ENCODE measurements at regions not wholly inside any gene's neighbourhood (a gene's known extent, or its start where the extent isn't known, plus 50 kb on each side); places are given as distances from the start of the nearest gene placed in this dataset.

- H3K4me3 ChIP-seq (replicated peaks in 1 of 3): no peak overlapping the region
- no peaks in the 10 kb centered on the region for H3K36me3 ChIP-seq
- intact Hi-C loops (cut with DNase I): no loop called here
- 89 to 92% methylated on average over 8 of the region's 8 CpGs for WGBS, 2 donors
- H3K4me1 ChIP-seq: peaks cover 0 to 3% of the 10 kb centered on the region in 2 donors
- H3K27ac ChIP-seq: no peak overlapping the region
- no peaks in the 10 kb centered on the region for H3K27me3 ChIP-seq
- no peak for DNase-seq
- no peaks in the 10 kb centered on the region for H3K9me3 ChIP-seq
- TF ChIP-seq POLR2A (IDR thresholded peaks at IDR 0.05): no peak
- TF ChIP-seq, protein P1, sequence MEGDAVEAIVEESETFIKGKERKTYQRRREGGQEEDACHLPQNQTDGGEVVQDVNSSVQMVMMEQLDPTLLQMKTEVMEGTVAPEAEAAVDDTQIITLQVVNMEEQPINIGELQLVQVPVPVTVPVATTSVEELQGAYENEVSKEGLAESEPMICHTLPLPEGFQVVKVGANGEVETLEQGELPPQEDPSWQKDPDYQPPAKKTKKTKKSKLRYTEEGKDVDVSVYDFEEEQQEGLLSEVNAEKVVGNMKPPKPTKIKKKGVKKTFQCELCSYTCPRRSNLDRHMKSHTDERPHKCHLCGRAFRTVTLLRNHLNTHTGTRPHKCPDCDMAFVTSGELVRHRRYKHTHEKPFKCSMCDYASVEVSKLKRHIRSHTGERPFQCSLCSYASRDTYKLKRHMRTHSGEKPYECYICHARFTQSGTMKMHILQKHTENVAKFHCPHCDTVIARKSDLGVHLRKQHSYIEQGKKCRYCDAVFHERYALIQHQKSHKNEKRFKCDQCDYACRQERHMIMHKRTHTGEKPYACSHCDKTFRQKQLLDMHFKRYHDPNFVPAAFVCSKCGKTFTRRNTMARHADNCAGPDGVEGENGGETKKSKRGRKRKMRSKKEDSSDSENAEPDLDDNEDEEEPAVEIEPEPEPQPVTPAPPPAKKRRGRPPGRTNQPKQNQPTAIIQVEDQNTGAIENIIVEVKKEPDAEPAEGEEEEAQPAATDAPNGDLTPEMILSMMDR (IDR thresholded peaks at IDR 0.05): no peak
Observed at GRCh38 chr2:234374150-234374508, 122.8 kb downstream of the ARL4C start.

GRCh38 chr2:234373481-234374149, 123.3 kb downstream of the ARL4C start:
- no peak overlapping the region for H3K27ac ChIP-seq
- no peaks in the 10 kb centered on the region for H3K36me3 ChIP-seq
- no peaks in the 10 kb centered on the region for H3K27me3 ChIP-seq
- TF ChIP-seq, protein P1 (IDR thresholded peaks at IDR 0.05): no peak
- no peak for TF ChIP-seq POLR2A (IDR thresholded peaks at IDR 0.05)
- H3K9me3 ChIP-seq: no peaks in the 10 kb centered on the region
- DNase-seq: no peak
- 80 to 87% methylated on average over 13 of the region's 13 CpGs for WGBS, 2 donors
- intact Hi-C loops (cut with DNase I): no loop called here
- peaks cover 0 to 4% of the 10 kb centered on the region in 2 donors for H3K4me1 ChIP-seq
- no peak overlapping the region for H3K4me3 ChIP-seq (replicated peaks in 1 of 3)

DNA sequence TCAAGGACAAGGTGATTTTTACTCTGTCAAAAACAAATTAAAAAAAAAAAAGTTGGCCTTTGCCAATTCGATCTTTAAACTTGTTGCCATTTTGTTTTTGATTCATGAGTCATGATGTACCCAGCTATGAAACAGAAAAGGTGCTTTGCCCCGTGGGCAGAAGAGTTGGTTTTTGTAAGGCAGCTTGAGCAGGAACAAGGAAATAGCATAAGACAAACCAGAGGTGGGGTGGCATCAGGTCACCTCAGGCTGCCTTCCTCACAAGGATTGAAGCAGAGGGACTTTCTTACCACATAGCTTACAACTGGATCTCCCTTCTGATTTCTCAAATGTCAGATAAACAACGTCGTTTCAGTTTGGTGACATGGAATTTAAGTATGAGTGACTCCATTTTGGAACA, 123.8 kb downstream of the ARL4C start:
- intact Hi-C loops (cut with DNase I): no loop called here
- Histone ChIP-seq H3K27ac (no peak overlapping the region), H3K9me3 (no peaks in the 10 kb centered on the region), H3K4me1 (peaks cover 3 to 4% of the 10 kb centered on the region in 2 donors), H3K4me3 (replicated peaks in 1 of 3) (no peak overlapping the region), H3K27me3 (no peaks in the 10 kb centered on the region), H3K36me3 (no peaks in the 10 kb centered on the region)
- TF ChIP-seq, protein P1 (IDR thresholded peaks at IDR 0.05): no peak
- TF ChIP-seq POLR2A (IDR thresholded peaks at IDR 0.05): no peak
- WGBS, 2 donors: 79 to 82% methylated on average over 4 of the region's 4 CpGs
- DNase-seq: no peak

GRCh38 chr2:234372506-234372905, 124.4 kb downstream of the ARL4C start:
- H3K4me1 ChIP-seq: peaks cover 8 to 10% of the 10 kb centered on the region in 2 donors
- no peak for DNase-seq
- no peaks in the 10 kb centered on the region for H3K27me3 ChIP-seq
- no peaks in the 10 kb centered on the region for H3K36me3 ChIP-seq
- WGBS, 2 donors: 86 to 88% methylated on average over 2 of the region's 2 CpGs
- H3K27ac ChIP-seq: no peak overlapping the region
- intact Hi-C loops (cut with DNase I): no loop called here
- TF ChIP-seq POLR2A (IDR thresholded peaks at IDR 0.05): no peak
- TF ChIP-seq, protein P1 (IDR thresholded peaks at IDR 0.05): no peak
- no peak overlapping the region for H3K4me3 ChIP-seq (replicated peaks in 1 of 3)
- H3K9me3 ChIP-seq: no peaks in the 10 kb centered on the region

DNA sequence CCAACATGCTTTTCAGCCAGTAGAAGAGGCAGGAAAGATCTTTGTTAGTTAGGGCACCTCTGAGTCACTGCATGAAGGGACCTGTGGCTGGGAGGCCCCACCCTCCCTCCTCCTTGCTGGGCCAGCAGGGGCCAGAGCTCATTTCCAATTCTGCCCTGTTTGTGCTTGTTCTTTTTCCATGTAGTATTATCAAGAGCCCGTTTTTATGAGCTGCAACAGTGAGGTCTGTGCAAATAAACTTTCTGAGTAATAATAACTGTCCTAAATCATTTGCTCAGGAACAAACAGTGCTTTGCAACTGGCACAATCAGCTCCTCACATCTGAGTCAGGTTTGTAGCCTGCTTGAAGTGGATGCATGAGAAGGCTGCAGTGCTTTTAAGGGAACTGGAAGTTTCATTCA, 128.0 kb downstream of the ARL4C start:
- Histone ChIP-seq H3K27me3 (no peaks in the 10 kb centered on the region), H3K4me1 (peaks cover 20 to 22% of the 10 kb centered on the region in 2 donors), H3K27ac (no peak overlapping the region), H3K4me3 (replicated peaks in 1 of 3) (no peak overlapping the region), H3K9me3 (no peaks in the 10 kb centered on the region), H3K36me3 (no peaks in the 10 kb centered on the region)
- intact Hi-C loops (cut with DNase I): no loop called here
- peak; percentile 18 to 20 for DNase-seq
- 15 to 29% methylated on average over 1 of the region's 1 CpG for WGBS, 2 donors
- TF ChIP-seq POLR2A (IDR thresholded peaks at IDR 0.05): no peak

Data from thyroid gland (tissue), 4 donors.